Middle frontal gyrus (tissue), 1 donor: ENCODE measurements at regions not wholly inside any gene's neighbourhood (a gene's known extent, or its start where the extent isn't known, plus 50 kb on each side); places are given as distances from the start of the nearest gene placed in this dataset.
"Not testable (repeated sequence)": the region's sequence is repeated elsewhere in the genome, so short reads cannot be mapped to it uniquely, and the experiment has no call there.

Experiments used
- DNase-seq: peaks from one replicate; pipeline ENCODE4 v3.0.0-alpha.2; 2015; ENCODE audit warnings: low spot score; ENCODE audit errors: extremely low spot score

DNA sequence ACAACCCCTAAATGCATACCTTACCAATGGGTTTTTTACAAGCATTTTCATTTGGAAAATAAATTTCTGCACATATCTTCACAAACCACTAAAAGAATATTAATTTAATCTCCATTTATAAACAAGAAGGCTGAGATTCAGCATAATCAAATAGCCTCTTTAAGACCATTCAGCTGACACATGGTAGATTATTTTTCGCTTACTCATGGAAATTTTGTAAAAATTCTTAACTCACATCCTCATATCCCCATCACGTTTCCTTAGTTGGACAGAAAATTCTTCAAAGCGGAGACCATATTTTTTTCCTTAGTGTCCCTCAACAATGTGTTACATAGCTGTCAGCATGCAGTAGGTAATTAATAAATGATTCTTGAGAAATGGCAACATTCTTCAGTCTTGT is 439.6 kb upstream of the PTCHD4 start:
- no peak for DNase-seq

DNA sequence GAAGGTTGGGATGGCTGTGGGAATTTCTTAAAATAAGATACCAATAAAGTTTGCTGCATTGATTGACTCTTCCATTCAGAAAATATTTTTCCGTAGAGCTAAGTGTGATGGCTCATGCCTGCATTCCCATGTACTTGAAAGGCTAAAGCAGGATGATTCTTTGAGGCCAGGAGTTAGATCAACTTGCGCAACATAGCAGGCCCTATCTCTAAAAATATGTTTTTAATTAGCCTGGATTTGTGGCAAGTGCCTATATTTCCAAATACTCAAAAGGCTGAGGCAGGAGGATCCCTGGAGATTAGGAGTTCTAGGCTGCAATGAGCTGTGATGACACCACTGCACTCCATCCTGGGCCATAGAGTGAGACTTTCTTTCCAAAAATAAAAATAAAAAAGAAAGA is 431.2 kb upstream of the PTCHD4 start:
- no peak for DNase-seq

DNA sequence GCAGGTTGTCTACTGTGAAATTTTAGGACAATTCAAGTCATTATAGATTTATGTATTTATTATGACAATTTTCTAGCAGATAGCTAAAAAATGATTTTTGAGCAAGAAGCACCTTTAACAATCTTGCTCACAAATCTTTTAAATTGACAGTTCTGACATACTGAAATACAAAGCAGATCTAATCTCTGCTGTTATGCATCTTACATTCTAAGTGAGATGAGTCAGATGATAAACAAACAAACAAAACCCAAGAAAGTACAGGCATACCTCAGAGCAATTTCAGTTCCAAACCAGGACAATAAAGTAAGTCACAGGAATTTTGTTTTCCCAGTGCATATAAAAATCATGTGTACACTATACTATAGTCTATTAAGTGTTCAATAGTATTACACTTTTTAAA is 430.7 kb upstream of the PTCHD4 start:
- no peak for DNase-seq

DNA sequence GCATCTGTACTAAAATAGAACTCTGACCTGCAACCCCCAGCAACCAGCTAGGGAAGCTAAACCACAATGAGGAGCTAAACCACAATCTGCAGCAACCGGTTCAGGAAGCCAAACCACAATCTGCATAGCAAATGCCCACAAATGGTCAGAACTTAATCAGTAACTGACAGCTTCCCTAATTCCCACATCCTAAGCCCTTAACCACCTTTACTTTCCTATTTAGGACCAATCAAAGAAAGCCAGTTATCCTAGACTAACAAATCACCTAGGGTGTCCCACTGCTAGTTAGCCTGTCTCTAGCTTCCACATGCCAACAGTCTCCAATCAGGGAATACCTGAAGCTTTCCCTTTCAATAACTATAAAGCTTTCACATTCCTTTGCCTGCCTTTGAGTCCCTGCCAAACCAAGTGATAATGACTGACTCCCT is 424.6 kb upstream of the PTCHD4 start:
- DNase-seq: no peak

DNA sequence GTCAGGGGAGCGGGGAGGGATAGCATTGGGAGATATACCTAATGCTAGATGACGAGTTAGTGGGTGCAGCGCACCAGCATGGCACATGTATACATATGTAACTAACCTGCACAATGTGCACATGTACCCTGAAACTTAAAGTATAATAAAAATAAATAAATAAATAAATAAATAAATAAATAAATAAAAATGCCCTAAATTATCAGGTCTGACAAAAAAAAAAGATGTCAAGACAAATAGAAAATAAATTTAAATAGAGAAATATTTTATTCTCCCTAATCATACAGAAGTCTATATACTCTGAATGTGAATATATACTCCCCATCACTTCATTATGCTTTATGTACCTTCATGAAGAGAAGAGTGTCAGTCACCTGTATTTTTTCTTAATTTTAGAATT is 420.0 kb upstream of the PTCHD4 start:
- DNase-seq: not testable (repeated sequence)

DNA sequence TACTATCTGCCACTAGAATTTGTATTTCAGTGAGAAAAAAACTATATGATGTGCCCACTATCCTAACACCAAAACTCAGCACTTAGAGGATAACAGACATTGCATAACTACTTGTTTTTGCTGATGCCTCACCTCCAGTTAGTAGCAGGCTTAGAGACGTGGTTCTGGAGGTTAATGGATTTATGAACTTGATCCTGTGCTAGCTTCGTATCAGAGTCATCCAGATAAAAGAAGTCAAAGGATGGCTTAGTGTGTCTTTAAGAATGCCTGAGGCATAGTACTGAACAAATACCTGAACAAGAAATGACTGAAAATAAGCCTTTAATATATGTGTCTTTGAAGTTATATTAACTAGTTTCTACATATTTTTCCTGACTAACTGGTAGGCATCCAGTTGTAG is 414.9 kb upstream of the PTCHD4 start:
- DNase-seq: no peak

DNA sequence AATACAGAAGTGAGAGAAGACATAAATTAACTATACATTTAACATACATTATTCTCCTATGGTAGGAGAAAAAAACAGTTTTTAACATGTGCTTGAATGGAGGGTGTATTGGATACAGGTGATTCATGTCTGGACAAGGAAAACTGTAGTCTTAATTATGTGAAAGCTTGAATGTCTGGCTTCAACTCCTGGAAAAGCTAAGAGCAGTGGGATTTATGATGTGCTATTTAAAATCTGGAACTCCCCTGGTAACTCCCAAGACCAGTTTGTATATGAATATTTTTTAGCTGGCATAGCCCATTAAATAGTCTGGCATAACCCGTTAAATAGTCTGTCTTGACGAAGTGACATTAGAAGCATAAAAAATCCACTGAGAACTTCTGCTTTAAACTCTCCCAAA is 410.0 kb upstream of the PTCHD4 start:
- no peak for DNase-seq

DNA sequence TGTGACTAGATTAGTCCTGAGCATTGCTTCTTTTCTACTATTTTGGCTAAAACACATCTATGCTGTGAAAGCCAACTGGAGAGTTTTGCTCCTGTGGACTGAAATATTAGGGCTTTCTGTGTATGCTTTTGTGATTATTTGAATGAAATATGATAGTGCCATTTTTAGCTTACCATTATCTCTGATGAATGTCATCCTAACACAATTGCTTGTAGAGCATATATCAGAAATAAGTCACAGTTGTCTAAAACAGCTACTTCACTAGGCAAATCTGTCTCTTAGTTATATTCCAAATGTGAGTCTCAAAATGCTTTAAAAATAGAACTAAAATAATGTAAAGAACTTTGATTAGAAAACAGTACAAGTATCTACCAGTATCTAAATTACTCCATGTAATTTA is 401.4 kb upstream of the PTCHD4 start:
- DNase-seq: no peak

DNA sequence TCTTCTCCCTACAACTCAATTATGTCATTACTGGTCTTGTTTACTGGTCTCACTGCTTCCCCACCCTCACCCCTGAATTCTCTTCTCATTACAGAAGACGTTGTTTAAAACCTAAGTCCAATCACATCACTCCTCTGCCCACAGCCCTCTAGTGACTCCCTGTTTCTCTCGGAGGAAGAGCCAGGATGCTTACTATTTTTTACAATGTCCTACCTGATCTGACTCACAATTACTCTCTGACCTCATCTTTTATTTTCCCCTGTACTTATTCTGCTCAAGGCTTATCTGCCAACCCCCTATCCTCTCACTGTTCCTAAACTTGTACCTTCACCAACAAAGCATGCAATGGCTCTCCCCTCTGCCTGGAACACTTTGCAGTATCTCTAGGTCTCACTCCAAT is 400.4 kb upstream of the PTCHD4 start:
- DNase-seq: no peak

DNA sequence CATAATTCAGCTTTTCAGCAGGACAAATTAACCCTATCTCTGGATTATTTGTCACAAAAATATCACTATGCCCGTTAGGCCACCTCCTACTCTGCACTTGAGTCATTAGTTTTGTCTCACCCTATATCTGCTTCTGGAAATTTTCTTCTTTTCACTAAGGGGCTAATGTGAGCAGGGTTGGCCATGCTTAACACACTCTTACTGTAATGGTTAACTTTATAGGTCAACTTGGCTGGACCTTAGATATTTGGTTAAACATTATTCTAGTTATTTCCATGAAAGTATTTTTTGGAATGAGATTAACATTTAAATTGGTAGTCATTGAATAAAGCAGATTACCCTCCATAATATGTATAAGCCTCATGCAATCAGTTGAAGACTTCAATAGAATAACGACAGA is 394.6 kb upstream of the PTCHD4 start:
- DNase-seq: no peak

DNA sequence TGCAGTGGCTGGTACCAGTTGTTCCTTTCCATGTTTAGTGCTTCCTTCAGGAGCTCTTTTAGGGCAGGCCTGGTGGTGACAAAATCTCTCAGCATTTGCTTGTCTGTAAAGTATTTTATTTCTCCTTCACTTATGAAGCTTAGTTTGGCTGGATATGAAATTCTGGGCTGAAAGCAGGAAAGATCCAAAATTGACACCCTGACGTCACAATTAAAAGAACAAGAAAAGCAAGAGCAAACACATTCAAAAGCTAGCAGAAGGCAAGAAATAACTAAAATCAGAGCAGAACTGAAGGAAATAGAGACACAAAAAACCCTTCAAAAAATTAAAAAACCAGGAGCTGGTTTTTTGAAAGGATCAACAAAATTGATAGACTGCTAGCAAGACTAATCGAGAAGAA is 382.4 kb upstream of the PTCHD4 start:
- DNase-seq: not testable (repeated sequence)

DNA sequence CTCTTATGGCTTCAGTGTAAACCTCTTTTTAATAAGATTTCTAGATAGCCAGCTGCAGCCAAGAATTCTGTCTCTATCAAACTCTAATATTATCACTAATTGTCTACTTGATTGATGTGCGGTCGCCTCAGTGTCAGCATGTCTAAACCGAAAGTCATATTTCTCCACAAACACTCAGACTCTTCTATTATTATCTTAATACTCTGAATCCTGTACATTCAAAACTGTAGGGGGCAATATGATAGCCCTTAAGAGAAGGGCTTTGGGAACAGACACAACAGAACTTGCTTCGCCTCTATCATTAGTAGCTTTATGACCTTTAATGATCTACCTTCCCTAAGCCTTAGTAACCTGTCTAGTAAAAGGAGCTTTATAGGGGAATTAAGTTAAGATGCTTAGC is 379.7 kb upstream of the PTCHD4 start:
- no peak for DNase-seq

DNA sequence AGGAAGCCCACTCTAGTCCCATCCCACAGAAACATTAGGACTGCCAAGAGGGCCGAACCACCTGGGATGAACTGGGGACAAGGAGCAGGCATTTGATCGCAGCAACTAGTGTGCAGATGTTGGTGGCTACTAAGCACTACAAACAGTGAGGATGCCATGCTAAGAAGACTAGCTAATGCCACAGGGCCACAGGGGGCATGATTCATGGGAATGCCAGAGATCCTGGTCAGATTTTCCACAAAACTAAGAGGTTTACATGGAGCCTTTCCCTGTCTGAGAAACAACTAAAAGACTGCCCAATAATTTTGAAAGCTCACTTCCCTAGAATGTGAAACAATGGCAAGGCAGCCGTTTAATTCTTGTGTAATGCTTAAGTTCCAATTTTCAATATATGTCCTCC is 375.9 kb upstream of the PTCHD4 start:
- no peak for DNase-seq

DNA sequence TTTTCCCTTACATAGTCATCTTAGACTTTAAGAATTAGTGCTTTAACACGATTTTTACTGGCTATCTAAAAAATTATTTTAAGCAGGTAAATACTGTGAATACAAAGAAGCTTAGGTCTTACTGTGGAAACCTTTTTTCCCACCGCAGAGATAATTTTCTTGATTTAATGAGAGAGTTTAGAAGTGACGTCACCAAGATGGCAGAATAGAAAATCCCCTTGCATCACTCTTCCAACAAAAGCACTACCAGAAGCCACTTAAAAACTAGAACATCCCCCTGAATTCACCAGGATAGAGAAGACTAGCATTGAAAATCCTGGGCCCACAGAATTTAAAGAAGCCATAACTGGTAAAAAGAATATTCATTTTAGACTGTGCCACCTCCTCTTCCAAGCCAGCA is 375.4 kb upstream of the PTCHD4 start:
- no peak for DNase-seq

DNA sequence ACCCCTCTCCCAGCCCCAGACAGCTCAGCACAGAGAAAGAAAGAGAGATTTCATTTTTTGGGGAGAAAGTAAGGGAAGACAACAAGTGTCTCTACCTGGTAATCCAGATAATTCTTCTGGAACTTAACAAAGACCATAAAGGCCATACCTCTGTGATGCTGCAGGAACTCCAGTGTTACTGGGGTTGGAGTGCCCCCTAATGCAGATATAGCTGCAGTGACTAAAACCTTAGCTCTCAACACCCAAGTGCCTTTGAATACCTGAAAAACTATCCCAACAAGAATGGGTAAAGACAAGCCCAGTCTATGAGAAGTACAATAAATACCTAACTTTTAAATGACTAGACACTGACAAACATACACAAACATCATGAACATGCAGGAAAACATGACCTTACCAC is 365.3 kb upstream of the PTCHD4 start:
- DNase-seq: no peak

DNA sequence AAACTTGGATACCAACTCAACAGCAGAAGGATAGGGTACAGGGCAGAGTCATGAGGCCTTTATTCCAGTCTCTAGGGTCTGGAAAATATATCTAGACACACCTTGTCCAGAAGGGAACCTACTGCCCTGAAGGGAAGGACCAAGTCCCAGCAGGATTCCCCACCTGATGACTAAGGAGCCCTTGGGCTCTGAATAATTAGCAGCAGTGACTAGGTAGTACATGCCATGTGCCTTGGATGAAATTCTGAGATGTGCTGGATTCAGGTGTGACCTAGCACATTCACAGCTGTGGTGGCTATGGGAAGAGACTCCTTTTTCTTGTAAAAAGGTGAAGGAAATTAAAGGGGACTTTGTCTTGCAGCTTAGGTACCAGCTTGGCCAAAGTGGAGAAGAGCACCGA is 364.3 kb upstream of the PTCHD4 start:
- DNase-seq: no peak

DNA sequence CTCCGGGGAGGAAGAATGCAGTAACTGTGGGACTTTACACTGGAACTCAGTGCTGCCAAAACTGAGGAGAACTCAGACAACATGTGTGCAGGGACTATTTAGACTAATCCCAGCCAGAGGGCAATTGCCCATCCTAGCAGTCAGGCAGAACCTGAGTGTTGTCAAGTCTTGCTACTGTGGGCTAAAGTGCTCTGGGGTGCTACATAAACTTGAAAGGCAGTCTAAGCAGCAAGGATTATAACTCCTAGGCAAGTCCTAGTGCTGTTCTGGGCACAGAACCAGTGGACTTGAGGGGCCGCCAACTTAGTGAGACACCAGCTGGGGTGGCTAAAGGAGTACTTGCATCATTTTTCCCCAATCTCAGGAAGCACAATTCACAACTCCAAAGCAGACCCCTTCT is 363.8 kb upstream of the PTCHD4 start:
- DNase-seq: no peak

DNA sequence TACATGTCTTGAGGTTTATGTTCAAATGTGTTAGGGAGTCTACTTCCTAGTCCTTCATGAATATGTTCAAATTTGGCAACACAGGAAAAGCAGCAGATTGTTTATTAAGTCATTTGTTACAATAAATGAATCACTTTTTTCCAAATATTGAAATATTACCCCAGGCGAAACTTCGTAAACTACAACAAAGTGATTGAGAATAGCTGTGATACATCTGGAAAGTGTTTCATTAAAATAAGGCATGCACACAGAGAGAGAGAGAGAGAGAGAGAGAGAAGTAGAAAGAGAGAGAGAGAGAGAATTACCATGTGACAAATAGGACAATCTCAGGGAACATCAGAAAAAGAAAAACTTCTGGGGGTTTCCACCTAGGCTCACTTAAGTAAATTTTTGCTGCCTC is 363.1 kb upstream of the PTCHD4 start:
- no peak for DNase-seq

DNA sequence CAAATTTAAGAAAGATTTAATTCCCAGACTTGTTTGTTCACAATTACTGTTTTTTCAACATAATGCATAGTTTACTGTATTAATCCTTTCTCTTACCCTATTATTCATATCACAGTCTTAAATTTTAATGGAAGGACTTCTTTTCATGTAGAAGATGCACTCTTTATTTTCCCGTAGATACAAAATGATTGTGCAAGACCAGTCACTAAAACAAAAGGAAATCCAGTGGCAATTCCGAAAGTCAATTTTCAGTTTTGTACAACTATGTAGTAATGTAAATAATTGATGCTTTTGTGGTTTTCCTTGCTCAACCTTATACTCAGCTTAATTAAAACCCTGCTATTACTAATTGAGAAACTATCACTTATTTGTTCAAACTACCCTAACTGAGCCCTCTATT is 361.5 kb upstream of the PTCHD4 start:
- DNase-seq: no peak

DNA sequence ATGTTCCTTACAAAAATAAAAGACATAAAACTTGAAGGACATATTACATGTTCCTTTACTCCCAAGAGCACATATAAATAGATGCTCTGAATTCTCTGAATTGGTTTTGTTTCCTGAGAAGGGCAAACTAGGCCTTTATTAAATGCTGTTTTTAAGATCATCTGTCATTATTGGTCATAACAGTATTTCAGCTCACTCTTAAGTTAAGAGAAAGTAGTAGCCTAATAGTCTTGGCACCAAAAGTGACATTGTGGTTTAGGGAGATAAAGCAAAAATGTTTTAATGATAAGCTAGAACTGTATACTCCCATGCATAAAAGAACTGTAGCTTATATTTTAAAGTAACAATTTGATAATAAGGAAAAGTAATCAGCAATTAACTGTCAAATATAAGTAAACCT is 361.1 kb upstream of the PTCHD4 start:
- no peak for DNase-seq

DNA sequence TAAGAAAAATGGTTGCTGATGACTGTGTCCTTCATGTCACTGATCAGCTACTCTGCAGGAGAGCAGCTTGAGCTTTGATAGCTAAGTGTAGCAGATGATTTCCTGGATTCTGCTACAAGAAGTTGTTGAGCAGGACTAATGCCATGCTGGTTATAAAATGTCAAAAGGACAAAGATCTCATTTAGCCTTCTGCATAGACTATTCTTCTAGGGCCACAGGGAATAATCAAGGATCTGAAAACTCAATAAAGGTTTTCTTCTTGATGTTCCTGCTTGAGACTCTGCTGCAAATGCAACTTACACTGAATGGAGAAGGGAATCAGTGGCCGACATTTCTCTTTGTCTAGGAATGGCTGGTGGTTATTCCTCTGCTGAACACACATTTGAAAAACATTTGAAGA is 360.3 kb upstream of the PTCHD4 start:
- no peak for DNase-seq

DNA sequence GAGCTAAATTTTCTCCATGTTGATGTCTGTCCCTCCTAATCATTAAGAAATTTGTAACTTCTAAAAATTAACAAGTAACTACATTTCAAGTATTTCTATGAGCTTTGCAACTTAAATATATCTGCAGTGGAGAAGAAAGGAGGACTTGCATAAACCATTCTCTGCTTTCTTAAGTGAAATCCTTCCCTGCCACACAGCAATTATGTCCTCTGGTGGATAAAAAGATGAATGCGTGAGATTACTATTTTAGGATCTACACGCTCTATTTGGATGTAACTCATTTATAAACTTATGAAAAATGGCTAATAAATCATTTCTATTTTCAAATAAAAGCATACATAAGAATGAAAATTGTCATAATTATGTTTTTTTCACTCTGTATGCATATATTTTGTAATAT is 338.0 kb upstream of the PTCHD4 start:
- DNase-seq: no peak

DNA sequence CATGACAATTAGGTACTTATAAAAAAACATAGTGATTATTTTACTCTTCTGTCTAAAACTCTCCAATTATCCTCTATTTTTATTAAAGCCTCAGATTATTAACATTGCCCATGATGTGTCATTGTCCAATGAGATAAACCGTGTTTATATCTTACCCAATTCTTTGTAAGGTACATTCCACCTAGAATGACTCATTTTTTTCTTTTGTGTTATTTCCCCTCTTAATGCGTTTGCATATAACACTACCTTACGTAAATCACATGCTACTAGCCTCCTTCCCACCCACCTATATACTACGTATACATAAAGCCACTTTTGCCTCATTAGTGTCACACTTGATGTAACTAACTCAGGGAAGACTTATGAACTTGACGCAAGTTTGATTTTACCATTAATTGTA is 336.3 kb upstream of the PTCHD4 start:
- DNase-seq: no peak

DNA sequence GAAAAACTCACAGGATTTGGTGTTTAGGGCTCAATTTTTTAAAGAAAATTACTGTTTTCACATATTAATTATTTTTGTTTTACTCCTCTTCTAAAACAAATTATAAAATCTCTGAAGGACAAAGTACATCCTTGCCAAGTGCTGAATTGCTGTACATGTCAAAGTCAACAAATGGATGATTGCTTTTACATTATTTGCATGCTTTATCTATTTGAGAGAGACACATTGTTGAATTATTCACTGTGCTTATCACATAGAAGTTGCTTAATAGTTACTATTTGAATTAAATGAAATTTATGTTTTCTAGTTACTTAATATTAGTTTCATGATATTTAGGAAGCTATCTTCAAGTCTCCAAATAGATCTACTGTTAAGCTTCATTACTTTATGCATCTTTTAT is 318.6 kb upstream of the PTCHD4 start:
- no peak for DNase-seq

DNA sequence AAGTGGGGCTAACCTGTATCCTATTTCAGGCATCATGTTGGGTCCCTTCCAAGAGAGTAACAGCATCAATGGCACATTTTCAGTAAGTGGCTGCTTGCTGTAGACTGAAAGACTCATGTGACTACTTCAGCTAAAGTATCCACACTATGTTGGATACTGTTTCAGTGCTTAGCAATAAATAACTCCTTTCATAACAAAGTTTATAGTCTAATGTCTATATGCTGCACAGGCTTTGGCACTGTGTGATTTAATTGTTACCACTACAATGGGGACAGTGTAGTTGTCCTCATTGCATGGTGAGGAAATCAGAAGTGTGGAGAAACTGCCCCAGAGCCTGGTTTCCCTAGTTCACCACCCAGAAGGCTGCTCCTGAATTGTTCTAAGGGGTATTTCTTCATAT is 318.0 kb upstream of the PTCHD4 start:
- DNase-seq: no peak
